ENCODE measurements at regions not wholly inside any gene's neighbourhood (a gene's known extent, or its start where the extent isn't known, plus 50 kb on each side); places are given as distances from the start of the nearest gene placed in this dataset.

DNA sequence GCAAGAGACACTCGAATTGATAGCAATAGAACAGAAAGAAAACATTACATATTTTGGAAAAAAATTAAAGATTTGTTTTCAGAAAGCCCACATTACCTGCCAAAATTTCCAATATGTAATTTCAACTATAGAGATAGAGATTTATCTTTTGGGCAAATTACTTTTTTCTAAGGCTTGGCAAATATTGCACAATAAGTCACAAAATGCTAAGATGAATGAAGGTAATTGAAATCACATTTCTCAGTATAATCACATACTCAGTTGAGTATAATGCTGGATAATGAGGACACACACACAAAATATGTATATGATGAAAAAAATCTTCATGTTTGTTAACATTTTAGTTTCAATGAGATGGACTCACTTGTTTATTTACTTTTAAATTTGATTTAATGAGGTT, 189.2 kb upstream of the STXBP6 start:
- Histone ChIP-seq H3K9me3 (ENCODE audit: severe bottlenecking) (no peaks in the 10 kb centered on the region), H3K27ac (no peak overlapping the region), H3K36me3 (no peaks in the 10 kb centered on the region), H3K27me3 (ENCODE audit: insufficient read depth, low read depth, severe bottlenecking) (peaks cover 48% of the 10 kb centered on the region), H3K4me3 (ENCODE audit: low read depth, low read length) (no peak overlapping the region)
- TF ChIP-seq, protein P1, sequence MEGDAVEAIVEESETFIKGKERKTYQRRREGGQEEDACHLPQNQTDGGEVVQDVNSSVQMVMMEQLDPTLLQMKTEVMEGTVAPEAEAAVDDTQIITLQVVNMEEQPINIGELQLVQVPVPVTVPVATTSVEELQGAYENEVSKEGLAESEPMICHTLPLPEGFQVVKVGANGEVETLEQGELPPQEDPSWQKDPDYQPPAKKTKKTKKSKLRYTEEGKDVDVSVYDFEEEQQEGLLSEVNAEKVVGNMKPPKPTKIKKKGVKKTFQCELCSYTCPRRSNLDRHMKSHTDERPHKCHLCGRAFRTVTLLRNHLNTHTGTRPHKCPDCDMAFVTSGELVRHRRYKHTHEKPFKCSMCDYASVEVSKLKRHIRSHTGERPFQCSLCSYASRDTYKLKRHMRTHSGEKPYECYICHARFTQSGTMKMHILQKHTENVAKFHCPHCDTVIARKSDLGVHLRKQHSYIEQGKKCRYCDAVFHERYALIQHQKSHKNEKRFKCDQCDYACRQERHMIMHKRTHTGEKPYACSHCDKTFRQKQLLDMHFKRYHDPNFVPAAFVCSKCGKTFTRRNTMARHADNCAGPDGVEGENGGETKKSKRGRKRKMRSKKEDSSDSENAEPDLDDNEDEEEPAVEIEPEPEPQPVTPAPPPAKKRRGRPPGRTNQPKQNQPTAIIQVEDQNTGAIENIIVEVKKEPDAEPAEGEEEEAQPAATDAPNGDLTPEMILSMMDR (IDR thresholded peaks at IDR 0.05; ENCODE audit: low read depth, low read length), result no peak
- DNase-seq, result no peak

DNA sequence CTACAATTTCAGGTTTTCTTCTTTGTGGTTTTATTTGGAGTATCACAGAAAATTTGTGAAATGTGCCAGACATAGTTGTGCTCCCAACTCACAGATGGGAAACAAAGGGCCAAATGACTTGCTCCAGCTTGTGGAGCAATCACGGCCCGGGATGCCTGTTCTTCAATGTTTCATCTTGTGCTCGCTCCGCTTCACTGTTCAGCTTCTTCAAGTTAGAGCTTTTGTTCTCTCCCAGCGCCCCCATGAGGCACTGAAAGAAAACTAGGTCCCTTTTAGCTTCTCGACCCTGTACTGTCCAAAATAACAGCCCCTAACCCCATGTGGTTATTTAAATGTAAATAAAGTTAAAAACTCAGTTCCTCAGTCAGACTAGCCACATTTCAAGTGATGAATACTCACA, 187.9 kb upstream of the STXBP6 start:
- Histone ChIP-seq H3K9me3 (ENCODE audit: severe bottlenecking) (no peaks in the 10 kb centered on the region), H3K36me3 (no peaks in the 10 kb centered on the region), H3K27ac (no peak overlapping the region), H3K4me3 (ENCODE audit: low read depth, low read length) (no peak overlapping the region), H3K27me3 (ENCODE audit: insufficient read depth, low read depth, severe bottlenecking) (peaks cover 54% of the 10 kb centered on the region)
- DNase-seq, result peak; percentile 7
- TF ChIP-seq, protein P1 (IDR thresholded peaks at IDR 0.05; ENCODE audit: low read depth, low read length), result peak; percentile 15; the same call in 1 of the 2 replicates

DNA sequence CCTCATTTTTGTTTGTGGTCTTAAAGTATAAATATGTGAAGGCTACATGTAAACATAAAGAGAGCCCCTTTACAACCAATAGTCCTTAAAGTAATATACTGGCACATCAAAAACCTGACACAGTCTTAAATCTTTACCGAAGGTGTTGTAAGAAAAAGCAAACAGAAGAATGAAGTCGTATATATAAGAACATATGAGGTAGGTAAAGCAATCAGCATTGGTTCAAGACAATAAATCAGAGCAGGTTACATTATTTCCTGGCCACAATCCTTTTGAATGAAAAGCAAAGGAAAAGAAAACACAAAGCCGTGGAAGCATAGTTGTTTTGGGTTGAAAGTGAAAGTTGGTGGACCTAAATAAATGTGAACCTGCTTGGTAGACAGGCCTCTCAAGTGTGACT, 183.7 kb upstream of the STXBP6 start:
- Histone ChIP-seq H3K27me3 (ENCODE audit: insufficient read depth, low read depth, severe bottlenecking) (peaks cover 53% of the 10 kb centered on the region), H3K9me3 (ENCODE audit: severe bottlenecking) (no peaks in the 10 kb centered on the region), H3K27ac (no peak overlapping the region), H3K36me3 (no peaks in the 10 kb centered on the region), H3K4me3 (ENCODE audit: low read depth, low read length) (no peak overlapping the region)
- DNase-seq, result no peak
- TF ChIP-seq, protein P1 (IDR thresholded peaks at IDR 0.05; ENCODE audit: low read depth, low read length), result no peak

DNA sequence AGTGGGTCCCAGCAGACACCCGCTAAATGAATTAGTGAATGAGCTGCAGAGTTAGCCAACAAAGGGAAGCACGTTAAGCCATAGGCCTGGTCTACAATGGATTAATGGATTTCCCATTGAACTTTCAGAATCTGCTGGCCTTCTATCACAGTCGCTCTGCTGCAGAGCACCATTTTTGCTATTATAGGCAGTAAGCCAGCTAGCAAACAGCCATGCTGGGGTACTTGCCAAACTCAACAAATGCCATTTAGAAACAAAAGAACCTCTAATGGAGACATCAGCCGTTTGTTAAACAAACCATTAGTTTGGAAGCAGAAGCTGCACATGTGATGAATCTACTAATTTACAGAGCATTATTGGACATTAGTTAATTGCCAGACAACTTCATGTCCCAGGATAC, 181.1 kb upstream of the STXBP6 start:
- H3K36me3 ChIP-seq, result no peaks in the 10 kb centered on the region
- TF ChIP-seq, protein P1 (IDR thresholded peaks at IDR 0.05; ENCODE audit: low read depth, low read length), result no peak
- peaks cover 59% of the 10 kb centered on the region for H3K27me3 ChIP-seq (ENCODE audit: insufficient read depth, low read depth, severe bottlenecking)
- no peak overlapping the region for H3K27ac ChIP-seq
- no peaks in the 10 kb centered on the region for H3K9me3 ChIP-seq (ENCODE audit: severe bottlenecking)
- no peak overlapping the region for H3K4me3 ChIP-seq (ENCODE audit: low read depth, low read length)
- no peak for DNase-seq

DNA sequence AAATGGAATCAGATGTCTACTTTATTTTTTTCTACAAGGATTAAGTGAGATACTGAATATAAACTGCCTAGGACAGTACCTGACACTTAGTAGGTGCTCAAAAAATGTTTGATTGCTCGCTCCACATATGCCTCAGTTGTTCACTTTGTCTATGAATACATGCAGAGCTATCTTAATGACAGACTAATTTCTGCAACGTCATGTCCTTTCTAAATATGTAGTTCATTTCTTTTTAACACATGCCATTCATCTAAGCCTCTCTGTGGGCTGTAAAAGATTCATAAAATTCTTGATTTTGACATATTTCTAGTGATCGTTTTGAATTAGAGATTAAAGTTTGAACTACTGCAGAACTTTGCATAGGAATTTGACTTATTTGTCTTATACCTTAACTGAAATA, 176.3 kb upstream of the STXBP6 start:
- Histone ChIP-seq H3K36me3 (no peaks in the 10 kb centered on the region), H3K27ac (no peak overlapping the region), H3K9me3 (ENCODE audit: severe bottlenecking) (no peaks in the 10 kb centered on the region), H3K27me3 (ENCODE audit: insufficient read depth, low read depth, severe bottlenecking) (peaks cover 49% of the 10 kb centered on the region), H3K4me3 (ENCODE audit: low read depth, low read length) (no peak overlapping the region)
- TF ChIP-seq, protein P1 (IDR thresholded peaks at IDR 0.05; ENCODE audit: low read depth, low read length), result no peak
- no peak for DNase-seq

DNA sequence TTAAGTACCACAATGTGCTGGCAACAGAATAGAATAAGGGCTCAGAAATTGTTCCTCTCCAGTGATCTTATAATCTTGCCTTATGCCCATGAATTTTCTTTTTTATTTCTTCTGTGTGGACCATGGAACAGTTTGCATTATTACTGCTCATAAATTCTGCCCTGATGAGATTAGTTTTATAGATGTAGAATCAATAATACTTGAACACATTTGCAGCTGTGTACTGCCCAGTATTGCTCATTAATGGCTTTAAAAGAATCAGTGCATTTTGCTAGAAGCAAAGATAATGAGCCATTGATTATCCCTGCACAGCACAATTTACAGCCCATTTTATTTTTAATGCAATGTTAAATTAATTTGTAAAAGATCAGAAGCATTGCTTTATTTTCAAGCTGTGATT, 172.3 kb upstream of the STXBP6 start:
- H3K4me3 ChIP-seq (ENCODE audit: low read depth, low read length), result no peak overlapping the region
- H3K36me3 ChIP-seq, result no peaks in the 10 kb centered on the region
- TF ChIP-seq, protein P1 (IDR thresholded peaks at IDR 0.05; ENCODE audit: low read depth, low read length), result no peak
- H3K9me3 ChIP-seq (ENCODE audit: severe bottlenecking), result no peaks in the 10 kb centered on the region
- DNase-seq, result no peak
- H3K27me3 ChIP-seq (ENCODE audit: insufficient read depth, low read depth, severe bottlenecking), result peaks cover 42% of the 10 kb centered on the region
- no peak overlapping the region for H3K27ac ChIP-seq

Data from WERI-Rb-1 (cell line).